Trophoblast cell (in vitro differentiated cells and primary cell): ENCODE measurements at regions not wholly inside any gene's neighbourhood (a gene's known extent, or its start where the extent isn't known, plus 50 kb on each side); places are given as distances from the start of the nearest gene placed in this dataset.

Experiments used
- DNase-seq, 2 donors: peaks; one replicate each; pipeline ENCODE4 v3.0.0-alpha.2; 2016
- H2AFZ ChIP-seq: 2 replicates; pipeline ENCODE4 v1.6.1; 2013; ENCODE audit warnings: low read length, moderate library complexity, mild to moderate bottlenecking; ENCODE audit not compliant: insufficient read depth, poor library complexity
- H2AK5ac ChIP-seq: 2 replicates; pipeline ENCODE4 v1.6.1; 2013; ENCODE audit warnings: mild to moderate bottlenecking, low read length
- H2BK120ac ChIP-seq: 2 replicates; pipeline ENCODE4 v1.6.1; 2013; ENCODE audit warnings: low read length, mild to moderate bottlenecking, moderate library complexity; ENCODE audit not compliant: insufficient read depth, poor library complexity
- H2BK12ac ChIP-seq: 2 replicates; pipeline ENCODE4 v1.6.1; 2013; ENCODE audit warnings: mild to moderate bottlenecking, low read length, moderate library complexity
- H2BK5ac ChIP-seq: 2 replicates; pipeline ENCODE4 v1.6.1; 2013; ENCODE audit warnings: low read length, low read depth, moderate library complexity, mild to moderate bottlenecking; ENCODE audit not compliant: poor library complexity
- H3K14ac ChIP-seq: 2 replicates; pipeline ENCODE4 v1.6.1; 2013; ENCODE audit warnings: mild to moderate bottlenecking, low read length
- H3K18ac ChIP-seq: 2 replicates; pipeline ENCODE4 v1.6.1; 2013; ENCODE audit warnings: mild to moderate bottlenecking, low read length
- H3K23ac ChIP-seq: 2 replicates; pipeline ENCODE4 v1.6.1; 2013; ENCODE audit warnings: low read length
- H3K27ac ChIP-seq: 2 replicates; pipeline ENCODE4 v1.5.1; 2013; ENCODE audit warnings: low read depth, mild to moderate bottlenecking, inconsistent platforms, low read length, moderate library complexity
- H3K27me3 ChIP-seq: 2 replicates; pipeline ENCODE4 v1.6.1; 2013; ENCODE audit warnings: inconsistent platforms, mild to moderate bottlenecking, low read length, moderate library complexity; ENCODE audit not compliant: insufficient read depth
- H3K36me3 ChIP-seq, 2 experiments: 1 replicate in 1 of 2; 2 replicates in 1 of 2; pipeline ENCODE4 v1.6.1; 2013; ENCODE audit warnings: low read length in 2 of 2, mild to moderate bottlenecking in 2 of 2, moderate library complexity in 1 of 2; ENCODE audit not compliant: insufficient read depth in 2 of 2, control insufficient read depth in 1 of 2
- H3K4ac ChIP-seq: 2 replicates; pipeline ENCODE4 v1.6.1; 2013; ENCODE audit warnings: low read depth, mild to moderate bottlenecking, low read length, moderate library complexity
- H3K4me1 ChIP-seq, 2 experiments: 1 replicate in 1 of 2; 2 replicates in 1 of 2; pipeline ENCODE4 v1.6.1; 2013; ENCODE audit warnings: low read length in 2 of 2, mild to moderate bottlenecking in 2 of 2, moderate library complexity in 1 of 2; ENCODE audit not compliant: insufficient read depth in 2 of 2, control insufficient read depth in 1 of 2
- H3K4me2 ChIP-seq: 2 replicates; pipeline ENCODE4 v1.6.1; 2013; ENCODE audit warnings: inconsistent platforms, mild to moderate bottlenecking, low read length, moderate library complexity
- H3K4me3 ChIP-seq: 2 replicates; pipeline ENCODE4 v1.5.1; 2013; ENCODE audit warnings: mild to moderate bottlenecking, low read depth, low read length, inconsistent platforms
- H3K79me1 ChIP-seq: one replicate; pipeline ENCODE4 v1.6.1; 2013; ENCODE audit warnings: low read length
- H3K79me2 ChIP-seq: 2 replicates; pipeline ENCODE4 v1.6.1; 2013; ENCODE audit warnings: low read length, mild to moderate bottlenecking; ENCODE audit not compliant: control insufficient read depth, insufficient read depth, poor library complexity
- H3K9ac ChIP-seq: 2 replicates; pipeline ENCODE4 v1.6.1; 2013; ENCODE audit warnings: mild to moderate bottlenecking, low read length
- H3K9me3 ChIP-seq: 2 replicates; pipeline ENCODE4 v1.6.1; 2013; ENCODE audit warnings: low read depth, mild to moderate bottlenecking, control low read depth, inconsistent platforms, low read length; ENCODE audit not compliant: insufficient read depth
- H4K12ac ChIP-seq: 2 replicates; pipeline ENCODE4 v1.6.1; 2013; ENCODE audit warnings: low read depth, mild to moderate bottlenecking, low read length, moderate library complexity
- H4K8ac ChIP-seq: 2 replicates; pipeline ENCODE4 v1.6.1; 2013; ENCODE audit warnings: low read depth, mild to moderate bottlenecking, low read length, moderate library complexity
- H4K91ac ChIP-seq: one replicate; pipeline ENCODE4 v1.6.1; 2013; ENCODE audit warnings: low read depth, mild to moderate bottlenecking, low read length, moderate library complexity
- WGBS: extraction: QIAGEN DNeasy Blood & Tissue Kit; methylation state at CpG from one replicate; pipeline ENCODE4 v1.1.7; 2013; ENCODE audit warnings: missing lambda C conversion rate; ENCODE audit not compliant: insufficient read length, insufficient coverage; ENCODE audit errors: extremely low coverage; 5-methylcytosine and 5-hydroxymethylcytosine counted together

- H3K14ac ChIP-seq, result no peak overlapping the region
- no peaks in the 10 kb centered on the region for H3K9me3 ChIP-seq
- no peak overlapping the region for H4K12ac ChIP-seq
- H3K4me2 ChIP-seq, result no peak overlapping the region
- no peak overlapping the region for H3K23ac ChIP-seq
- H3K27me3 ChIP-seq, result no peaks in the 10 kb centered on the region
- WGBS, result no CpG with 5 or more reads among the region's 2 CpGs
- H3K4me1 ChIP-seq, result peaks cover 0 to 2% of the 10 kb centered on the region in 2 experiments
- H3K27ac ChIP-seq, result no peak overlapping the region
- no peak overlapping the region for H3K4me3 ChIP-seq
- no peak overlapping the region for H4K91ac ChIP-seq
- H2BK120ac ChIP-seq, result no peak overlapping the region
- no peak overlapping the region for H3K9ac ChIP-seq
- no peaks in the 10 kb centered on the region for H3K79me1 ChIP-seq
- H3K18ac ChIP-seq, result no peak overlapping the region
- no peak overlapping the region for H2BK12ac ChIP-seq
- no peak overlapping the region for H2AK5ac ChIP-seq
- H3K79me2 ChIP-seq, result no peaks in the 10 kb centered on the region
- no peaks in the 10 kb centered on the region for H3K36me3 ChIP-seq
- no peak overlapping the region for H4K8ac ChIP-seq
- H2AFZ ChIP-seq, result no peak overlapping the region
- H2BK5ac ChIP-seq, result no peak overlapping the region
- H3K4ac ChIP-seq, result no peak overlapping the region
- DNase-seq, result no peak
These were observed 125.0 kb downstream of the TRMT11 start for GRCh38 chr6:126111327-126111726.

- H3K27ac ChIP-seq, result no peak overlapping the region
- H3K79me2 ChIP-seq, result no peaks in the 10 kb centered on the region
- peaks cover 0 to 2% of the 10 kb centered on the region in 2 experiments for H3K4me1 ChIP-seq
- no peaks in the 10 kb centered on the region for H3K36me3 ChIP-seq
- no CpG with 5 or more reads among the region's 2 CpGs for WGBS
- H2BK12ac ChIP-seq, result no peak overlapping the region
- no peaks in the 10 kb centered on the region for H3K79me1 ChIP-seq
- no peak overlapping the region for H4K12ac ChIP-seq
- H3K4ac ChIP-seq, result no peak overlapping the region
- H3K18ac ChIP-seq, result no peak overlapping the region
- H2AFZ ChIP-seq, result no peak overlapping the region
- H3K4me2 ChIP-seq, result no peak overlapping the region
- no peak overlapping the region for H2BK120ac ChIP-seq
- no peak overlapping the region for H3K4me3 ChIP-seq
- H2AK5ac ChIP-seq, result no peak overlapping the region
- no peak overlapping the region for H4K91ac ChIP-seq
- H3K23ac ChIP-seq, result no peak overlapping the region
- H4K8ac ChIP-seq, result no peak overlapping the region
- DNase-seq, result peak in 1 of 2 donors; percentile 38
- H3K14ac ChIP-seq, result no peak overlapping the region
- H3K9me3 ChIP-seq, result no peaks in the 10 kb centered on the region
- H2BK5ac ChIP-seq, result no peak overlapping the region
- no peak overlapping the region for H3K9ac ChIP-seq
- no peaks in the 10 kb centered on the region for H3K27me3 ChIP-seq
These were observed 125.9 kb downstream of the TRMT11 start for GRCh38 chr6:126112171-126112632.

- H4K8ac ChIP-seq, result no peak overlapping the region
- no peaks in the 10 kb centered on the region for H3K4me1 ChIP-seq
- H3K23ac ChIP-seq, result no peak overlapping the region
- no peaks in the 10 kb centered on the region for H3K36me3 ChIP-seq
- no peak overlapping the region for H3K18ac ChIP-seq
- H4K12ac ChIP-seq, result no peak overlapping the region
- DNase-seq, result no peak
- H2BK12ac ChIP-seq, result no peak overlapping the region
- H3K9ac ChIP-seq, result no peak overlapping the region
- H4K91ac ChIP-seq, result no peak overlapping the region
- no peaks in the 10 kb centered on the region for H3K79me1 ChIP-seq
- H3K4me3 ChIP-seq, result no peak overlapping the region
- no peak overlapping the region for H2AK5ac ChIP-seq
- H3K4me2 ChIP-seq, result no peak overlapping the region
- no CpG with 5 or more reads among the region's 1 CpG for WGBS
- H3K27ac ChIP-seq, result no peak overlapping the region
- H2BK120ac ChIP-seq, result no peak overlapping the region
- no peak overlapping the region for H3K4ac ChIP-seq
- H3K14ac ChIP-seq, result no peak overlapping the region
- H3K9me3 ChIP-seq, result no peaks in the 10 kb centered on the region
- no peaks in the 10 kb centered on the region for H3K79me2 ChIP-seq
- no peaks in the 10 kb centered on the region for H3K27me3 ChIP-seq
- H2AFZ ChIP-seq, result no peak overlapping the region
- H2BK5ac ChIP-seq, result no peak overlapping the region
These were observed 126.9 kb downstream of the TRMT11 start for GRCh38 chr6:126113261-126113660.

GRCh38 chr6:126117251-126117650 lies 130.9 kb downstream of the TRMT11 start:
- H4K8ac ChIP-seq, result no peak overlapping the region
- H3K23ac ChIP-seq, result no peak overlapping the region
- H3K79me2 ChIP-seq, result no peaks in the 10 kb centered on the region
- no peak overlapping the region for H2BK120ac ChIP-seq
- H2BK5ac ChIP-seq, result no peak overlapping the region
- H3K27me3 ChIP-seq, result no peaks in the 10 kb centered on the region
- H4K12ac ChIP-seq, result no peak overlapping the region
- H3K4me1 ChIP-seq, result peaks cover 0 to under 1% of the 10 kb centered on the region in 2 experiments
- H3K9me3 ChIP-seq, result no peaks in the 10 kb centered on the region
- no peak overlapping the region for H2AK5ac ChIP-seq
- no CpG with 5 or more reads among the region's 2 CpGs for WGBS
- no peak overlapping the region for H2BK12ac ChIP-seq
- H3K18ac ChIP-seq, result no peak overlapping the region
- no peak overlapping the region for H3K14ac ChIP-seq
- H3K4me3 ChIP-seq, result no peak overlapping the region
- no peaks in the 10 kb centered on the region for H3K36me3 ChIP-seq
- no peaks in the 10 kb centered on the region for H3K79me1 ChIP-seq
- H3K9ac ChIP-seq, result no peak overlapping the region
- no peak overlapping the region for H3K4me2 ChIP-seq
- H3K4ac ChIP-seq, result no peak overlapping the region
- H4K91ac ChIP-seq, result no peak overlapping the region
- no peak overlapping the region for H3K27ac ChIP-seq
- DNase-seq, result no peak
- H2AFZ ChIP-seq, result no peak overlapping the region
